GM23338 (cell line): ENCODE measurements at regions not wholly inside any gene's neighbourhood (a gene's known extent, or its start where the extent isn't known, plus 50 kb on each side); places are given as distances from the start of the nearest gene placed in this dataset.

Source experiments
- ATAC-seq: fragments of 200-7000 bp; cut with Tn5 transposase; 3 replicates; pipeline ENCODE4 v1.9.1; 2020
- DNase-seq: peaks from one replicate; pipeline ENCODE4 v3.0.0-alpha.2; 2015; ENCODE audit warnings: low spot score
- H2AFZ ChIP-seq: fragments of 200-600 bp; sonication (generic); 2 replicates; pipeline ENCODE4 v1.8.0; 2016; ENCODE audit warnings: antibody characterized with exemption, mild to moderate bottlenecking, moderate library complexity
- H3F3A ChIP-seq: fragments of 200-600 bp; sonication (generic); replicated peaks from 2 replicates; pipeline ENCODE4 v1.8.0; 2017; ENCODE audit warnings: antibody characterized with exemption, mixed run types, low read depth
- H3K27ac ChIP-seq: fragments of 200-600 bp; sonication (generic); 2 replicates; pipeline ENCODE4 v1.6.1; 2016; ENCODE audit warnings: low read depth
- H3K27me3 ChIP-seq: fragments of 200-600 bp; sonication (generic); 2 replicates; pipeline ENCODE4 v1.8.0; 2016; ENCODE audit warnings: mild to moderate bottlenecking, mixed run types, moderate library complexity; ENCODE audit not compliant: insufficient read depth
- H3K36me3 ChIP-seq: fragments of 200-600 bp; sonication (generic); 2 replicates; pipeline ENCODE4 v1.8.0; 2016; ENCODE audit warnings: mild to moderate bottlenecking; ENCODE audit not compliant: insufficient read depth
- H3K4me1 ChIP-seq: fragments of 200-600 bp; sonication (generic); 2 replicates; pipeline ENCODE4 v1.8.0; 2016; ENCODE audit warnings: mild to moderate bottlenecking, moderate library complexity; ENCODE audit not compliant: insufficient read depth
- H3K4me2 ChIP-seq: fragments of 200-600 bp; sonication (generic); 2 replicates; pipeline ENCODE4 v1.7.1; 2017; ENCODE audit warnings: mixed run types
- H3K4me3 ChIP-seq: fragments of 200-600 bp; sonication (generic); 2 replicates; pipeline ENCODE4 v1.6.1; 2016; ENCODE audit warnings: mixed run types
- H3K79me2 ChIP-seq: fragments of 200-600 bp; sonication (generic); replicated peaks from 2 replicates; pipeline ENCODE4 v1.8.0; 2017; ENCODE audit warnings: mild to moderate bottlenecking; ENCODE audit not compliant: insufficient read depth
- H3K9me2 ChIP-seq: fragments of 200-600 bp; sonication (generic); 2 replicates; pipeline ENCODE4 v1.8.0; 2017; ENCODE audit not compliant: insufficient read depth
- H4K20me1 ChIP-seq: fragments of 200-600 bp; sonication (generic); replicated peaks from 2 replicates; pipeline ENCODE4 v1.8.0; 2017; ENCODE audit warnings: mild to moderate bottlenecking; ENCODE audit not compliant: insufficient read depth
- H3K27ac Mint-ChIP-seq: 2 replicates; pipeline ENCODE4 v1.8.0; 2020; ENCODE audit warnings: inconsistent platforms, mild to moderate bottlenecking, moderate library complexity, mixed read lengths
- H3K27me3 Mint-ChIP-seq: 3 replicates; pipeline ENCODE4 v1.8.0; 2022; ENCODE audit warnings: low read depth, mild to moderate bottlenecking, moderate library complexity, mixed read lengths, inconsistent platforms; ENCODE audit not compliant: insufficient read depth, poor library complexity
- H3K36me3 Mint-ChIP-seq: 3 replicates; pipeline ENCODE4 v1.8.0; 2021; ENCODE audit warnings: low read depth, mild to moderate bottlenecking, inconsistent platforms, moderate library complexity, mixed read lengths
- H3K4me1 Mint-ChIP-seq: 3 replicates; pipeline ENCODE4 v1.8.0; 2020; ENCODE audit warnings: mild to moderate bottlenecking, inconsistent platforms, mixed read lengths
- H3K4me3 Mint-ChIP-seq: 3 replicates; pipeline ENCODE4 v1.8.0; 2021; ENCODE audit warnings: moderate library complexity, mild to moderate bottlenecking, inconsistent platforms, mixed read lengths
- H3K9me3 Mint-ChIP-seq: 3 replicates; pipeline ENCODE4 v1.8.0; 2020; ENCODE audit warnings: moderate library complexity, mild to moderate bottlenecking, inconsistent platforms, mixed read lengths
- CREB1 ChIP-seq: fragments of 250-450 bp; sonication (Bioruptor Pico); IDR thresholded peaks from 2 replicates; pipeline ENCODE4 v1.5.0; 2020; ENCODE audit warnings: low read depth, mild to moderate bottlenecking, moderate library complexity
- CTCF ChIP-seq, 2 experiments: fragments of 200-600 bp in 1 of 2; sonication (generic) in 1 of 2; conservative IDR thresholded peaks; 2 replicates each; pipeline versions ENCODE4 v1.5.1 to v1.6.1; 2016 to 2017; ENCODE audit warnings: antibody characterized with exemption in 2 of 2, low read depth in 2 of 2, mild to moderate bottlenecking in 2 of 2, moderate library complexity in 1 of 2
- ETS1 ChIP-seq: IDR thresholded peaks from 2 replicates; pipeline ENCODE4 v1.6.1; 2016; ENCODE audit warnings: antibody characterized with exemption
- EZH2 ChIP-seq: fragments of 200-600 bp; sonication (generic); IDR thresholded peaks from one replicate; pipeline ENCODE4 v1.8.0; 2017; ENCODE audit warnings: antibody characterized with exemption, mild to moderate bottlenecking, low read depth; ENCODE audit not compliant: unreplicated experiment
- EZH2phosphoT487 ChIP-seq: fragments of 200-600 bp; sonication (generic); IDR thresholded peaks from one replicate; pipeline ENCODE4 v1.8.1; 2018; ENCODE audit warnings: antibody characterized with exemption; ENCODE audit not compliant: unreplicated experiment
- JUNB ChIP-seq: IDR thresholded peaks from one replicate; pipeline ENCODE4 v1.6.1; 2016; ENCODE audit warnings: antibody characterized with exemption; ENCODE audit not compliant: unreplicated experiment
- NANOG ChIP-seq: IDR thresholded peaks from 2 replicates; pipeline ENCODE4 v1.6.1; 2016; ENCODE audit warnings: antibody characterized with exemption, borderline replicate concordance
- POLR2AphosphoS5 ChIP-seq: IDR thresholded peaks from 2 replicates; pipeline ENCODE4 v1.6.1; 2016; ENCODE audit warnings: antibody characterized with exemption, low read depth
- REST ChIP-seq: IDR thresholded peaks from one replicate; pipeline ENCODE4 v1.6.1; 2018; ENCODE audit warnings: antibody characterized with exemption; ENCODE audit not compliant: unreplicated experiment
- STAT1 ChIP-seq: IDR thresholded peaks from one replicate; pipeline ENCODE4 v1.6.1; 2016; ENCODE audit warnings: antibody characterized with exemption; ENCODE audit not compliant: unreplicated experiment
- ZNF114 ChIP-seq: fragments of 250-450 bp; sonication (Bioruptor Pico); IDR thresholded peaks from 2 replicates; pipeline ENCODE4 v1.5.0; 2020; ENCODE audit warnings: mild to moderate bottlenecking, moderate library complexity
- ZNF331 ChIP-seq: fragments of 250-450 bp; sonication (Bioruptor Pico); IDR thresholded peaks from 2 replicates; pipeline ENCODE4 v1.5.0; 2020; ENCODE audit warnings: low read depth, mild to moderate bottlenecking, moderate library complexity
- ZNF462 ChIP-seq: fragments of 250-450 bp; sonication (Bioruptor Pico); IDR thresholded peaks from 2 replicates; pipeline ENCODE4 v1.5.0; 2020; ENCODE audit warnings: mild to moderate bottlenecking, moderate library complexity

GRCh38 chr2:78876316-78876688 lies 149.2 kb upstream of the REG3G start (continued):
- no peak for TF ChIP-seq REST

GRCh38 chr2:78887446-78887845 lies 138.1 kb upstream of the REG3G start:
- Histone ChIP-seq H3K36me3 (no peaks in the 10 kb centered on the region), H4K20me1 (no peaks in the 10 kb centered on the region; the same call in 1 of the 2 replicates), H3K27me3 (no peaks in the 10 kb centered on the region), H3K9me2 (no peaks in the 10 kb centered on the region), H3K27ac (no peak overlapping the region; the same call in 1 of the 2 replicates), H3K79me2 (no peaks in the 10 kb centered on the region), H3K4me2 (0 out of 2 replicates have a peak overlapping the region, but pooled peaks have one; percentile 39), H3K4me1 (peaks cover 4% of the 10 kb centered on the region; the same call in 1 of the 2 replicates), H3F3A (no peaks in the 10 kb centered on the region), H3K4me3 (no peak overlapping the region), H2AFZ (no peak overlapping the region)
- Mint-ChIP-seq H3K9me3 (no peaks in the 10 kb centered on the region), H3K36me3 (no peaks in the 10 kb centered on the region), H3K27ac (no peak overlapping the region), H3K4me1 (peaks cover 19% of the 10 kb centered on the region), H3K4me3 (no peak overlapping the region), H3K27me3 (no peaks in the 10 kb centered on the region)
- ATAC-seq = no peak
- no peak for DNase-seq
- TF ChIP-seq CREB1 (CRISPR knock-in tag) (no peak), EZH2 (no peak), ZNF331 (CRISPR knock-in tag) (no peak), POLR2AphosphoS5 (no peak), ZNF462 (CRISPR knock-in tag) (no peak), STAT1 (no peak), JUNB (no peak), ZNF114 (no peak), CTCF (conservative IDR thresholded peaks at IDR 0.05; ENCODE audit: low read depth in 2 of 2) (no peak), NANOG (no peak), ETS1 (no peak), EZH2phosphoT487 (no peak)
